Stomach smooth muscle (tissue), 2 donors: ENCODE measurements at regions not wholly inside any gene's neighbourhood (a gene's known extent, or its start where the extent isn't known, plus 50 kb on each side); places are given as distances from the start of the nearest gene placed in this dataset.
"Not testable (repeated sequence)": the region's sequence is repeated elsewhere in the genome, so short reads cannot be mapped to it uniquely, and the experiment has no call there.

ENCODE experiments used
- H3K27ac ChIP-seq: one replicate; pipeline ENCODE4 v1.7.0; 2013; ENCODE audit warnings: mild to moderate bottlenecking, low read length, inconsistent platforms
- H3K27me3 ChIP-seq, 2 donors: one replicate each; pipeline ENCODE4 v1.7.0; 2013; ENCODE audit warnings: low read length in 2 of 2; ENCODE audit not compliant: insufficient read depth in 2 of 2, control insufficient read depth in 1 of 2
- H3K36me3 ChIP-seq, 2 donors: one replicate each; pipeline ENCODE4 v1.7.0; 2013; ENCODE audit warnings: low read length in 2 of 2; ENCODE audit not compliant: control insufficient read depth in 2 of 2, insufficient read depth in 2 of 2
- H3K4me1 ChIP-seq: one replicate; pipeline ENCODE4 v1.7.0; 2013; ENCODE audit warnings: low read length; ENCODE audit not compliant: control insufficient read depth, insufficient read depth
- H3K4me3 ChIP-seq, 2 donors: one replicate each; pipeline ENCODE4 v1.7.0; 2013; ENCODE audit warnings: low read length in 2 of 2
- H3K9ac ChIP-seq, 2 donors: one replicate each; pipeline ENCODE4 v1.7.0; 2013; ENCODE audit warnings: low read length in 2 of 2, mild to moderate bottlenecking in 1 of 2
- H3K9me3 ChIP-seq, 2 donors: one replicate each; pipeline ENCODE4 v1.7.0; 2013; ENCODE audit warnings: low read length in 2 of 2; ENCODE audit not compliant: control insufficient read depth in 2 of 2
- donor health status: healthy.
- donor health status: Pancreatic carcinoma.

DNA sequence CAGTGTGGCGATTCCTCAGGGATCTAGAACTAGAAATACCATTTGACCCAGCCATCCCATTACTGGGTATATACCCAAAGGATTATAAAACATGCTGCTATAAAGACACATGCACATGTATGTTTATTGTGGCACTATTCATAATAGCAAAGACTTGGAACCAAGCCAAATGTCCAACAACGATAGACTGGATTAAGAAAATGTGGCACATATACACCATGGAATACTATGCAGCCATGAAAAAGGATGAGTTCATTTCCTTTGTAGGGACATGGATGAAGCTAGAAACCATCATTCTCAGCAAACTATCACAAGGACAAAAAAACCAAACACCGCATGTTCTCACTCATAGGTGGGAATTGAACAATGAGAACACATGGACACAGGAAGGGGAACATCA lies 335.8 kb upstream of the PCDH18 start:
- H3K4me1 ChIP-seq, H3K27ac ChIP-seq, H3K9ac ChIP-seq, H3K27me3 ChIP-seq, H3K36me3 ChIP-seq, H3K4me3 ChIP-seq, H3K9me3 ChIP-seq: not testable (repeated sequence)

GRCh38 chr4:137866671-137867070 lies 334.4 kb upstream of the PCDH18 start:
- H3K9ac ChIP-seq: no peak overlapping the region

GRCh38 chr4:137861682-137862081 lies 329.4 kb upstream of the PCDH18 start:
- Histone ChIP-seq H3K9ac (no peak overlapping the region), H3K4me3 (no peak overlapping the region), H3K27me3 (no peaks in the 10 kb centered on the region), H3K36me3 (no peaks in the 10 kb centered on the region), H3K27ac (no peak overlapping the region), H3K9me3 (no peaks in the 10 kb centered on the region), H3K4me1 (no peaks in the 10 kb centered on the region)

More at GRCh38 chr4:137866671-137867070, 334.4 kb upstream of the PCDH18 start:
- no peak overlapping the region for H3K4me3 ChIP-seq
- H3K27me3 ChIP-seq: no peaks in the 10 kb centered on the region
- no peaks in the 10 kb centered on the region for H3K36me3 ChIP-seq
- no peak overlapping the region for H3K27ac ChIP-seq
- no peaks in the 10 kb centered on the region for H3K4me1 ChIP-seq
- no peaks in the 10 kb centered on the region for H3K9me3 ChIP-seq

DNA sequence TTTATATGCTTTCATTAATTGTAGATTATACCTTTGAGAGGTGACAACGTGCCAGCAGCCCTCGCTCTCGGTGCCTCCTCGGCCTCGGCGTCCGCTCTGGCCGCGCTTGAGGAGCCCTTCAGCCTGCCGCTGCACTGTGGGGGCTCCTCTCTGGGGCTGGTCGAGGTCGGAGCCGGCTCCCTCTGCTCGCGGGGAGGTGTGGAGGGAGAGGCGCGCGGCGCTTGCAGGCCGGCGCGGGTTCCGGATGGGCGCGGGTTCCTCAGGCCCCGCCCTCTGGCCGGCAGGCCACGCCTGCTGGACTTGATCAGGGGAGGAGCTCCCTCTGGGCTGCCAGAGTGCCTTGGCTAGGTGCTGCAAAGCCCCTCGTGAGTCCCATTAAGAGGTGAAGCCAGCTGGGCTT lies 321.1 kb upstream of the PCDH18 start:
- Histone ChIP-seq H3K9ac (no peak overlapping the region), H3K27me3 (no peaks in the 10 kb centered on the region), H3K9me3 (no peaks in the 10 kb centered on the region), H3K27ac (no peak overlapping the region), H3K4me3 (no peak overlapping the region), H3K36me3 (no peaks in the 10 kb centered on the region), H3K4me1 (no peaks in the 10 kb centered on the region)

- Histone ChIP-seq H3K36me3 (no peaks in the 10 kb centered on the region), H3K27ac (no peak overlapping the region), H3K9me3 (no peaks in the 10 kb centered on the region), H3K4me3 (no peak overlapping the region), H3K27me3 (no peaks in the 10 kb centered on the region), H3K9ac (no peak overlapping the region), H3K4me1 (no peaks in the 10 kb centered on the region)
Observed at GRCh38 chr4:137852326-137852725, 320.0 kb upstream of the PCDH18 start.

- Histone ChIP-seq H3K27ac (no peak overlapping the region), H3K9me3 (no peaks in the 10 kb centered on the region), H3K36me3 (no peaks in the 10 kb centered on the region), H3K4me1 (no peaks in the 10 kb centered on the region), H3K27me3 (no peaks in the 10 kb centered on the region), H3K9ac (no peak overlapping the region), H3K4me3 (no peak overlapping the region)
Observed at GRCh38 chr4:137851435-137851834, 319.1 kb upstream of the PCDH18 start.

GRCh38 chr4:137827945-137828344 lies 295.7 kb upstream of the PCDH18 start:
- not testable (repeated sequence) for H3K36me3 ChIP-seq, H3K9me3 ChIP-seq

DNA sequence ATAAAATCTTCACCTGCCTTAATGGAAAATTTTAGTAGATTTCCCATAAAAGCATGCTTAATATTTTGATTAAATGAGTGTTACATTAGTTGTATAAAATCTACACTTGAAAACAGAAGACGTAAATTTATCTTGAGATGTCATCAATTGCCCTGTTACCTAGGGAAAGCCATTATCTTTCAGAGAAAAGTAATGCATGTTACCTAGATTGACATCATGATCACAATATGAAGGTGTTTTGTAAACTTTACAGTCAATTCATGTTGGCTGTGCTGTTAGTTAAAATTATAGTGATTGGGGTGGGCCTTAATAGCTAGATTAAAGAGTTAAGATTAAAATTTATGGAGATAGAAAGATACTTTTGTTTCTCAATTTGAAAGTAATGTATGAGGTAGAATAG lies 293.2 kb upstream of the PCDH18 start:
- H3K27me3 ChIP-seq: no peaks in the 10 kb centered on the region
- no peaks in the 10 kb centered on the region for H3K36me3 ChIP-seq
- no peak overlapping the region for H3K9ac ChIP-seq
- H3K9me3 ChIP-seq: no peaks in the 10 kb centered on the region
- no peak overlapping the region for H3K4me3 ChIP-seq
- H3K27ac ChIP-seq: no peak overlapping the region
- H3K4me1 ChIP-seq: no peaks in the 10 kb centered on the region

More at GRCh38 chr4:137827945-137828344, 295.7 kb upstream of the PCDH18 start:
- not testable (repeated sequence) for H3K9ac ChIP-seq, H3K4me1 ChIP-seq, H3K27ac ChIP-seq, H3K27me3 ChIP-seq, H3K4me3 ChIP-seq

DNA sequence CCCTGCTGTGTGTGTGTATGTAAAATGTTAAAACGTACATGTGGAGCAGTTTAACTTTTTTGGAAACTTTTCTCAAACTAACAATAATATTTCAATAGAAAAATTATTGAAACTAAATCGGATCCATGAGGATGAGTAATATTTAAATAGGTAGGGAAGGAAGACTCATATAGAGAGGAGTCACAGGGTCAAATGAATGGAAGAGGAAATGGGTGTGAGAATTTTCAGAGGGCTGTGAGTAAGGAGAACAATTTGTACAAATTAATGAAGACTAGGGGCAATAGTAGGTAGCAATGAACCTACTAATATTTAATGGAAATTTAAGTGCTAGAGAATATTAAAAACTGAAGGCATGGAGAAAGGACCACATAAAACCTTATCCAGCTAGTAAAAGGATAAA lies 290.7 kb upstream of the PCDH18 start:
- Histone ChIP-seq H3K4me3 (no peak overlapping the region), H3K4me1 (no peaks in the 10 kb centered on the region), H3K27me3 (no peaks in the 10 kb centered on the region), H3K9me3 (peaks cover 0 to 3% of the 10 kb centered on the region in 2 donors), H3K9ac (no peak overlapping the region), H3K36me3 (no peaks in the 10 kb centered on the region), H3K27ac (no peak overlapping the region)

- H3K27ac ChIP-seq: no peak overlapping the region
- no peak overlapping the region for H3K9ac ChIP-seq
- H3K4me1 ChIP-seq: no peaks in the 10 kb centered on the region
- H3K4me3 ChIP-seq: no peak overlapping the region
- peaks cover 0 to 3% of the 10 kb centered on the region in 2 donors for H3K9me3 ChIP-seq
- H3K36me3 ChIP-seq: no peaks in the 10 kb centered on the region
- H3K27me3 ChIP-seq: no peaks in the 10 kb centered on the region
Observed at GRCh38 chr4:137819964-137820383, 287.7 kb upstream of the PCDH18 start.

- no peak overlapping the region for H3K4me3 ChIP-seq
- no peaks in the 10 kb centered on the region for H3K27me3 ChIP-seq
- no peaks in the 10 kb centered on the region for H3K4me1 ChIP-seq
- H3K36me3 ChIP-seq: no peaks in the 10 kb centered on the region
- no peak overlapping the region for H3K9ac ChIP-seq
- no peak overlapping the region for H3K27ac ChIP-seq
- H3K9me3 ChIP-seq: peaks cover 0 to 3% of the 10 kb centered on the region in 2 donors
Observed at GRCh38 chr4:137812258-137812657, 280.0 kb upstream of the PCDH18 start.
